CD1c-positive myeloid dendritic cell (primary cell): ENCODE measurements at regions not wholly inside any gene's neighbourhood (a gene's known extent, or its start where the extent isn't known, plus 50 kb on each side); places are given as distances from the start of the nearest gene placed in this dataset.

Source experiments
- DNase-seq: peaks from one replicate; pipeline ENCODE4 v3.0.0-alpha.2; 2016; ENCODE audit errors: extremely low spot score

DNA sequence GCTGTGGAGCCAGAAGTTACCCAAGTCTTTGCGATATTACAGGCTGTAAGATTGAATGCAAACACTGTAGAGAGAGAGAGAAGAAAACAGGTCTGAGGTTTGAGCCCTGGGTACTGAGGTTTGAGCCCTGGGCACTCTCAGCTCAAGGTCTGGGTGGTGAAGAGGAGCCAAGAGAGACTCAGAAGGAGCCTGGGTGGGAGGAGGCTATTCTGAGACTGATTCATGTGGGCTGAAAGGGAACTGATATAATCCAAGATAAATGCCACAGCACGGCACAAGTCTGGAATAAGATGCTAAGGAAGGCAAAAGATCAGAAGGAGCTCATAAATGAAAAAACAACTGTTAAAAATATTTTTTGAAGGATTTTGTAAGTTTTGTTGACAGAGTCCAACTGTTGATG lies 407.6 kb upstream of the HS6ST1 start:
- DNase-seq = peak; percentile 48

DNA sequence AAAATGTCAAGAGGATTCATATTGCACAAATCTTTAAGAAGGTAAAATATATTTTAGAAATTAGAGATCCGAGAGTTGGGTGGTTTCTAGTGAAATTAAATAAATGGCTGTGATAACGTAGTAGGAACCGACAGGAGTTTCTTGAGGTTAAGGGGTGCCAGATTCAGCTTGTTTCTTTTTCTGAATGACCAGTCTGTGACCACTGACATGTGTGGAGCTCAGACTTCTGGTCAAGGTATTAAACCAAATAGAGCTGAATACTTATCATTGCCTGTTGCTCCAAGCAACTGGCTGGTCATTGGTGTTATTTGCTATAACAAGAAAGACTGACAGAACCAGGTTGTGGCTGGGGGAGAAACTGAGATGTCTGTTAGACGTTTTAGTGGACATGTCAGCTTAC lies 408.2 kb upstream of the HS6ST1 start:
- DNase-seq = no peak

DNA sequence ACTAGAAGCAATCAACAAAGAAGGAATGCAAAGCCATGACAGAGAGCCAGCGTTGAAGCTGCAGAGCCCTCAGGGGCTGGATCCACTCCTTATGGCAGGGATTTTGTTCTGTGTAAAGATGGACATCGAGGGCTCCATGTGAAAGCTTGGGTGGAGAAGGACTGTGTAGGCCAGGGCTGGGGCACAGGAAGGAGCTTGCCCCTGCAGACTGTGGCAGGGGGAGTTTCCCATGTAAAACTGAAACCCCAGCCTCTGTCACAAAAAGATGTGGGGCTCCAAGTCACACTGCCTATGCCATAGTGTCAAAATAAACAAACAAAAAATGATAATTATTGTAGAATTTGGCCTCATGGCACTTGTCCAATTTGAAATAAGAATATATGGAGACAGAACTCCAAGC lies 408.7 kb upstream of the HS6ST1 start:
- no peak for DNase-seq

DNA sequence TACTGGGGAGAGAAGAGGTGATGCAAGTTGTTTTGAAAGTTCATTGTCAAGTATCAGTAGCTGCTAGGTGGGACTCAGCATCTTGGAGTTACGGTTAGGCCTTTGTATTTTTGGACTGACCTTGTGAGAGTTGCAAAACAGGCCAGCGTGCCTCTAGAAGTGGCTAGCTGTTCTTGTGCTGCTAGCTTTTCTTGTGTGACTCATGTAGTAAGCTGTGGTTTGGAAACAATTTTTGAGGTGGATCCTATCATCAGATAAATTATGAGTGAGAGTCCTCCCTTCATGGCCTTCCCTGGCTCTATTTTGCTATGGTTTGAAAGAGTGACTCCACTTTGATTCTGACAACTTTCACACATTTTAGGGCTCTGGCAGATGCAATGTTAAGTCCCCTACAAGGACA lies 409.2 kb upstream of the HS6ST1 start:
- peak; percentile 7 for DNase-seq

DNA sequence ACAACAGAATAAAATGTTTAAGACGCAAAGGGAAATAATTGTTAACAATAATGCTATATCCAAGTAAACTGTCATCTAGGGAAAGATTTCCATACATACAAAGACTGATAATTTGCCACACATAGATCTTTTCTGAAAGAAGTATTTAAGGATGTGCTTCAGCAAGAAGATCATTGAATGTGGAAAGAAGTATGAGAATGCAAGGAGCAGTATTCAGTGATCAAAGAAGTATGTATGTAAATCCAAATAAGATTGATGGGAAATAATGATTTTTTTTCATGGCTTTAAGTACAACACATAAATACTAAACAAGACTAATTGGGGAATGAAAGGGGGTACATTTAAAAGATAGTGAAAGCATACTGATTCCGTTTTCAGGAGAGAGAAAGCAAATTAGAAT lies 410.4 kb upstream of the HS6ST1 start:
- no peak for DNase-seq

DNA sequence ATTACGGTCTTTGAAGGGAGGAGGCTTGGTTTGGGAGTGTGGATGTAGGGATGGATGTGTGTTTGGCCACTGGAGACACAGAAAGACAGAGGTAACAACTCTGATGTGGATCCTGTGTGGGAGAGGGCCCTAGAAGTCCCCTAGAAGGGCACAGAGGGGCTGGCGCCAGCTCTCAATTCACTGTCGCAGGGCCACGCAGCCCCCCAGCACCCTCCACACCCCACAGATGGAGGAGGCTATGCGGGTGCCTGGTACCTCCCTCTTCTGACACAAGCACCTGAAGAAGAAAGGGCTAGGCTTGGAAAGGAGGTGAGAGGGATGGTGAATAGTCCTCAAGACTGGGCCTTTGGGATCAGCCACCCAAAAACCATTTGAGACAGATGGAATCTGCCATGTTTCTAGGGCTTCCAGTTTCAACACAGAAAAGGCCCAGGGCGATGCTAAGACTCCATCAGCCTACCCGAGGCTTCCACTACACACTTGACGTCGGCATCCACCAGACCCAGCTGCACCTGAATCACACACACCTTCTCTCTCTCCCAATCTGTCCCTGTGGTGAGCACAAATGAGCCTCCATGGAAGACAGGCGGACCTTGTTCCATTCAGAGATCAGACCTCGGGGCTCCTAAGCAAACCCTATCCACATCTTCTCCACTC lies 413.5 kb upstream of the HS6ST1 start:
- DNase-seq = no peak

DNA sequence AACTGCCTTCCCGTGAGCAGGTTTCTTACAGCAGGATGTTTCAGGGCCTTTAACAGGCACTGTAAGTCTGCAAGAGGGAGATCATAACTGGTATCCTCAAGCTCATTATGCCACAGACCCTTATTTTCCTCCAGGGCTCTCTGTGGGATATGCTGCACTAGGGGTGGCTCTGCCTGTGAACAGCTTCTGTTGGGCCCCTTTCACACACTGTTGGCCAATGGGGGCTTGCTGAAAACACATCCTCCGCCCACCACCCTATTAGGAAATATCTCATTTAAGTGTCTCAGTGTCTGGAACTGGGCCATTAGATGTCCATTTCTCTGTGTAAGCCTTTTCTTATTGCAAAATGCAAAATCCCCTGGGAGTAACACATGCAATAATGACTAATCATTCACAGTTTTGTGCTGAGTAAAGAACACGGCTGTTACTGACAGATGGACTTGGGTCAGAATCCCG lies 414.3 kb upstream of the HS6ST1 start:
- DNase-seq = peak; percentile 69

DNA sequence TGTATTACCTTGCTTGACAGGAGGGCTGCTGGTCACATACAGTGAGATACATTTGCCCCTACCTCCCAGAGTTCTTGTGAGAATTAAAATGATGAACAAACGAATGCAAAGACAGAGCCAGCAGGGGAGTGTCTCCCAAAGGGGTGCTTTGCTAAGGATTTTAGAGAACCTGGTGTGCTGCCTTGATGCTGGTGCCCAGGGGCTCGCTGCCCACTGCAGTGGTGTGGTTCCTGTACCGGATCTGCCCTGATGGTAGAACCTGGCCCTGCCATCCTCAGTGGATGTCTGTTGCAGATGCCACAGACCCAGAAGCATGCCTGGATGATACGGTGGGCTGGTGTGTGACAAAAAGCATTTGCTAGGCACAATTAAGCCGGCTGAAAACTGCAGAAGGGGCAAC lies 414.8 kb upstream of the HS6ST1 start:
- no peak for DNase-seq

DNA sequence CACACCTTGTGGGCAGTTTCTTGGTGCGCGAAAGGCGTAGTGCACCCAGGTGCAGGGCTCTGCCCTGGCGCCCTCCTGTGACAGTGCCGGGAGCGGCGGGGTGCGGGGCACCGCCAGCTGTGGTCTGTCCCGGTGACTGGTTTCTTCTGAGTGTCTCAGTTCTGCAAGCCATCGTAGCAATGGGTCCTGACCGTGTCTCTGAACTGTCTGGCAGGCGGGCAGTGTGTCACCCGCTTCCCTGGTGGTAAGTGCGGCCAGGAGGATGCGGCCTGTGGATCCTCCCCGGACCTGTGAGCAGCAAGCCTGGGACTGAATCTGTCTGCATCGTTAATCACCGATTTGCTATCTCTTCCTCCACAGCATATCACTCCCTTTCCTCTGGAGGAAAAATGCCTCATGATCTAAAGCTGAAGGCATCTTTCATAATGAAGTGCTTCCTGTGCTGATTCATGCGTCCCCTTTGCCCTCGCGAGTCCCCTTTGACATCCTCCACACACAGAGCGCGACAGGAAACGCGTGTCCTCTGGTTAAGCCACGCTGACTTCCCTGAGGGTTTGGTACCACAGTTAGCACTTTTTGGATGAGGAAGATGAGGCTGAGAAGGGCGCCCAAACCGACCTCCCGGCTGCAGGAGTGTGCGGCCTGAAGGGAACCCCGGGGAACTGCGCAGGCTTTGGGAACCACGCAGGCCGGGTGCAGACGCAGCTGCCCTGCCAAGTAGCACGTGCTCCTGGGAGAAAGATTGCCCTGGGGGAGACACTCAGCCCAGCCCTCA lies 416.0 kb upstream of the HS6ST1 start:
- peak; percentile 70 for DNase-seq

DNA sequence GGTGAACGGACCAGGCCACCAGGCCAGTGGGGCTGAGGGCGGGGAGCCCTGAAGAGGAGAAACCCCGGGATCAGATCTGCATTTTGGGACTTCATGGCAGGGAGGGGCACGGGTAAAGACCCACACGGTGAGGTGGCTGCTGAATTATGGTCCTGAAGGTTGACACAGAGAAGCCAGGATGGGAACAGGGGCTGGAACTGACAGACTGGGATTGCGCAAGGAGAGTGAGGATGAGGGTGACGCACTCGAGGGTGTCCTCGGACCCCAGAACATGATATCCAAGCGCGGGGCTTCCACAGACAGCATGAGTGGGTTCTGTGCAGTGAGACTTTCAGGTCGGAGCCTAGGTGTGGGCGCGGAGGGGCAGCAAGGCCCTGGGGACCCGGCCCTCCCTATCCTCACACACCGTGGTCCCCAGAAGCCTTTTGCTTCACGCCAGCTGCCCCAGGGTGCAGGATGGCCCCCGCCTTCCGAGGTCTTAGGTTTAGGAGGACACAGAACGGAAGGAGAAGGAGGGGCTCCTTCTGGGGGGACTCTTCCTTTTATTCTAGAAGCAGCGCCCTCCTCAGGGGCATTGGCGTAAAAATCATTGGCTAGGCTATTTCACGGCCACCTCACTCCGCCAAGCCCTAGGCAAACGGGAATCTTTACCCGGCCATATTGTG lies 416.8 kb upstream of the HS6ST1 start:
- DNase-seq = no peak

DNA sequence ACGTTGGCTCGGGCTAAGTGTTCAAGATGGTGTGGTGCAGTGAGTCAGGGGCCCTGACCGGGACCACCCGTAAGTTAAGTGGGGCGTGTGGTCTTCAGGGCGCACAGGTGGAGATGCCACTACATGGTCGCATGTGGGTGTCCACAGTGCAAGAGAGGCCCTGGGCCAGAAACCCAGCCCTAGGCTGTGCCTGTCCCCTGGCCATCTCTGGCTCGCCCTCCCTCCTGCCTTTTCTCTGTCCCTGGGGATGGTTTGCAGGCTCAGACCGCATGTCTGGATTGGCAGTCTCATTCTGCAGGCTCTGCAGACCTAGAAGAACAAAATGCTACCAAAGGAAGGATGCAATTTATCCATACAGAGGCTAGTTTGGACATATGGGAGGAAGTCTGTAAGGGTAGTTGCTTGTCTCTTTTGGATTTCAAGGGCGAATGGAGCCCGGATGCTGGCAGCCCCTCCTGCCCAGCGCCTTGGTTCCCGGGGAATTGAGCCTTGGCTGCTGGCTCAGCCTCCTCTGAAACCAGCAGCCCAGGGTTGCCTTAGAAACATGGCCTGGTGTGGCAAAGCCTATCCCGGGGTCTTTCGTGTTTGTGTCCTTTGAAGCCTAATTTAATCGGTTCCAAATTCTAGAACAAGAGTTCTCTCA lies 417.5 kb upstream of the HS6ST1 start:
- no peak for DNase-seq

DNA sequence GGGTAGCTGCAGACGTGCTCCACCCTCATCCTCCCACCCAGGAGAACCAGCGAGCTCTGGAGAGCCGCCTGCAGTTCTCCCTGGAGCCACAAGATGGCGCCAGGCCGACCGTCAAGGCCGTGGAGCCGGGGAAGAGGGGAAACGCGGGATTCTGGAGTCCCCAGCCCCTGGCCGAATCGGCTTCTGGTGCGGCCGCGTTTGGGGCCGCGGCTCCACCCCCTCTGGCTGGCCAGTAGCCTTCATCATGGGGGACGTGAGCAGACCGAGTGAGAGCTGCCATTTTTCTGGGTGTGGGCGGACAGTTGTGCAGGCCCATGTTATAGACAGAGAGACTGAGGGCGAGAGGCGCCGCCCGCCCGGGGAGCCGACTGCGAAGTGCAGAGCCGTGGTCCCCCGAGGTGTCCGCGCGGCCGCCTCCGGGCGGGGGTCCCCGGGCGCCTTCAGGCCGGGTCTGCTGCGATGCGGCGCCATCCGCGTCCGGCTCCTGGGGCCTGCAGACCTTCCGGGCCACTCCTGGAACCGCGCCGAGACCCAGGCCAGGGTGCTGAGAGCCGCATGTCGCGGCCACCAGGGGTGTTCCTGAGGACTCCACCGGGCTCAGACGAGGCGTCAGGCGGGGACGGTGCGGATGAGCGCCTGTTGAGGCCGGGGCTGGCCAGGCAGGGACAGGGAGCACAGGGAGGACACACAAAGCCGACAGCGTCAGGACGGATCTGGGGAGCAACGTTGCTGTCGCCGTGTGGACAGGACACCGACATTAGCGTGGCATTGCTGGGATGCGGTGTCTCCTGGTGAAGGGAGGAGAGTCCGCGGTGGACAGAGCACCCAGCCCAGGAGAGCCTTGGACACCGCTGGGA lies 418.2 kb upstream of the HS6ST1 start:
- DNase-seq = peak; percentile 78

DNA sequence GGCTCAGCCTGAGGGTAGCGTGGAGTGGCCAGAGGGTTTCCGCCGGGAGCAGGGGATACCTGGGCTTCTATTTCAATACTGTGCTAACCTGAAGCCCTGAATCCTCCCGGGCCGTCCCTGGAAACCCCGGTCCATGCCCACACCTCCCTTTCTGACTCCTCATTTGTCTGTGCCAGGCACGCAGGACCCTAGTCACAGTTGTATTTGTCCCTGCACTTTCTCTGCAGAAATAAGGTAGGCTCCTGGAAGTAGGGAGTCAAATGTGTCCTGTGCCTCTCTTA lies 418.8 kb upstream of the HS6ST1 start:
- no peak for DNase-seq

DNA sequence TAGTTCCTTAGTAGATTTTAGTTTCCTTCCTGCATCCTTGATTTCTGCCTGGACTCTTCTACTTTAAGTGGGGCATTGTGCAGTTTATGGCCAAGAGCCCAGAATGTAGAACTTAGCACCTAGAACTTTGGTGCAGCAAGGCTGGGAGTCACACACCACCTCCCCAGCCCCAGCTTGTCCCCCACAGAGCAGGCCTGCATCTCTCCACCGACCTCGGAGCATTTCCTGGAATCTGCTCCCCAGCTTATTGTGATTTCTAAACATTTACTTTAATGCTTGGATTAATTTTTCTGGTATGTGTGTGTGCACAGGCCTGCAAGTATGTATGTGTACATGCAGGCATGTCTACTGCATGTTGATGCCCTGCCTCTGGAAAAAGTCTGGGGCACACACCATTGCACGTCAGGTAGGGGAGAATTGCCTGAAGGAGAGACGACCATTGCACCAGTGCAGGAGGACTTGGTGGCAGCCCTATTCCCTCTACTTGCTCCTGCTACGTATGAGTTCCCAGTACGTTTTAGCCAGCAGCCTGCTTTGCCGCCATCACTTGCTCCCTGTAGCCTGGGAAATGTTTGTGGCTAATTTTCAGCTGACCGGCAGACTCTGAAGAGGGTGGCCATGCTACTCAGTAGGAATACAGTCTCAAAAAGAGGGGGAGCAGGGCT lies 419.9 kb upstream of the HS6ST1 start:
- DNase-seq = no peak

DNA sequence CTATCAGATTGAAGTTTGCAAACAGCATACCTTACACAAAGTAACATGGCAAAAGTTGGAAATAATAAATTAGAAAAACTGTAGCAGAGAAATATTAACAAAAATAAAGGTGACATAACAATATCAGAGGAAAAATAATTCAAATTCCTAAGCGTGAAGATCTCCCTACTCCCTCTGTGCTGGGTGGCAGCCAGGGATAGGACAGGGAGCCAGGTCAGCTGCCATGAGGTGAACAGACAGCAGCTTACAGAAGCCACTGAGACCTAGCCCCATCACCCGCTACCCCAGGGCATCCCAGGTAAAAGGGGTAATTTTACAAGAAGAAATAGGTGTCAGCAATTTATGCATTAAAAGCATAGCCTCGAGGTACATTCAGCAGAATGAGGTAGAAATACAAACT lies 423.8 kb upstream of the HS6ST1 start:
- no peak for DNase-seq

DNA sequence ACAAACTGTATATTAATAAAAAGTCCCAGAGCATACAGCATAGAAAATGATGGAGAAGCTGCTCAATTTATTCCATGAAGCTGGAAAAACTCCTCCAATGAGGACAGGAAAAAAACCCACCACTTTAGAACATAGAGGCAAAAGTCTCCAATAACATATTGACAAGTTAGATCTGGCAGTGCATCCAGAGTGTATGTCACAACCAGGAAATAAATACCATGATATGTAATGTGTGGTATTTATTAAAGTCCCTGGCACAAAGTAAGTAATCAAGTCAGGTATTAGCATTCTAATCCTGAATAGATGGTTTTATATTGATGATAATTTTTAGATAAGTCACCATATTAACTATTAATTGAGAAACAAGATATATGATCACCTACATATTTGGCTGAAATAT lies 427.3 kb upstream of the HS6ST1 start:
- DNase-seq = no peak

DNA sequence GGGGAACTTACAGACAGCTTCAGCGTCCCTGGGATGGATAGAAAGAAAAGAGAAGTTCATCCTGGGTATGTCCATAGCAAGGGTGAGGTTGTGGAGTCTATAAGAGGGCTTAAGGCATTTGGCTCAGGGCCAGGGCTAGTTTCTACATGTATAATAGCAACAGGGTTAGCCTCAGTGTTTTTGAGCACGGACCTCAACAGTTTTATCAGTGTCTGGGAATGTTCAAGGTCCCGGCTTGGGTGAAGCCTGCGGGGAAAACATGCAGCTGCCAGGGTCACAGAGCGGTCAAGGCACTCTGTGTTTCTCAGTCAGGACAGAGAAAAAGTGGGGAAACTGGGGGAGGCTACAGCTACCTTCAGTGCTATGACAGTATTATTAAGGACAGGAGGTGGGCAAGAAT lies 427.7 kb upstream of the HS6ST1 start:
- DNase-seq = no peak

DNA sequence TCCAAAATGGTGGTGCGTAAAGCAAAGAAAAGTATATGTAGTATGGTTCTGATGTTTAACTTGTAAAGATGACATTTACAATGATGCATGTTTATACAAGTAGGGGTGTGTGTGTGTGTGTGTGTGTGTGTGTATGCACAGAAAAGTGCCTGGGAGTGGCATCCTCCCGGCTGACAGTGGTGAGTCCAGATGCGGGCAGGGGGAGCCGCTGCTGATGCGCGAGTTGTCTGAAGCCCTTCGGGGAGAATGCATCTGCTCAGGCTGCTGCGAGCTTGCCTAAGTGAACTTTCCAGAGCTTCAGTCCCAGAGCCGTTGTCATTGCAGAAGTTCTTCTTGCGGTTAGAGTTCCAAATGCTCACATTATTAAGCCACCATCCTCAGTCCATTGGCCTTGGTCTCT lies 429.7 kb upstream of the HS6ST1 start:
- DNase-seq = no peak

DNA sequence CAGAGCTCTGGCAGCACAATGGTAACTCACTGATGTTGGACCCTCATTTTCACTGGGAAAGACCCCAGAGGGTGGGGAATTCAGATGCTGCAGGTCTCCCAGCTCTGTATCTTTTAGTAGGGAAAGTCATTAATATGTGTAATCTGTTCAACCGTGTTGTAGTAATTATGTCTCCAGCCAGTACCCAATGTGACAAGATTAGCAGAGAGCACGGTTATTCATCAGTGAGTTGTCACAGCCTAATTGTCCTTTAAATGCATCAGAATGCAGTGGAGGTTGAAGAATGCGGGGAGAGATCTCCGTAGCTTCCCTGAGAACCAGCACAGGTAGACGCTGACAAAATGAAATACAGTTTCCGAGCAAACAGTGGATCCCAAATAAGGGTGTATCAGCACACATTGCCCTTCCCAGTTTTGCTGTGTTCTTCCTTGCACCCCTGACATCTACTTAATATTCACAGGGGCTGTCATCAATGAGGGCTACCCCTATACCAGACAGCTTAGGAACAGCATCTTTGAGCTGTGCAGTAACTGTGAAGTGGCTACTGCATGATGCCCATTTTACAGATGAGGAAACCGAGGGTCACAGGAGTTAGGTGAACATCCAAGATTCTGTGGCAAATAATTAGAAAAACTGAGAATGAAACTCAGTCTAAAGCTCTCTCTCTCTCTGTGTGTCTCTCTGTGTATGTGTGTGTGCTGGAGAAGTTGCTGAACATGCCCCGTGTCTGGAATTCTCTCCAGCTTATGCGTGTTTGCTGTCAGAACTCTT lies 430.4 kb upstream of the HS6ST1 start:
- DNase-seq = no peak

DNA sequence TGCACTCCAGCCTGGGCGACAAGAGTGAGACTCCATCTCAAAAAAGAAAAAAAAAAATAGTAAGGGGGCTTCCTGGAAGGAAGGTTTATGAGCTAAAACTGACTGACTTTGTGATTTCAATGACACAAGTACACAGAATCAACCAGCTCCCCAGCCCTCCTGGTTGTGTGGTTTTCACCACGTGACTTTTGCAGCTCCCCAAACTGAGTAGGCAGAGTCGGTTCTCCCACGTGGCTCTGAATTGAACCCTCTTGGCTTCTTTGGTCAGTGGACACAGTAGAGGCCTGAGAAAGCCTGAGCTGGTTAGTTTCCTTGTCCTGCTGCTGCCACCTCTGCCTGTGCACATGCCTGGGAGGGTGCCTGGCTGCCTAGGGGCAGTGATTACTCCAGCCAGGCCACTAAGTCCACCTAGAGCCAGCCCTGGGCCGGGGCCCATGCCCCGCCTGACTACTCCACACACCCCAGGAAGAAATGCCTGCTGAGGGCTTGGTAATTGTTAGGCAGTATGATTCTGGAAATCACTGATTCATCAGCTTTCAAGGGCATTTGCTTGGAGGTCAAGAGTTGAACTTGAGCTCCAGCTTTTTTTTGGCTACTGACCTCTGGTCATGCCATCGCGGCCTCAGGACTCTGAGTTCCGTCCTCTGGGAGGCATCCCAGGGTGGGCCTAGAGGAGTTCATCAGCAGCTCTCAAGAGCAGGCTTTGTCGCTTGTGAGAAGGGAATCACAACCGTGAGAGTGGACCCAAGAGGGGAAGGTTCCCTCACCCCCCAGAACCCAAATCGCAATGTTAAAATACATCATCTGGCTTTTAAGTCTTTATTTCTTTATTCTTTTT lies 431.9 kb upstream of the HS6ST1 start:
- DNase-seq = no peak
